K562 (cell line): ENCODE measurements at regions not wholly inside any gene's neighbourhood (a gene's known extent, or its start where the extent isn't known, plus 50 kb on each side); places are given as distances from the start of the nearest gene placed in this dataset.

Experiments used
- BMI1 ChIP-seq: fragments of 150-350 bp; IDR thresholded peaks from 2 replicates; pipeline ENCODE4 v1.6.1; 2014; ENCODE audit warnings: low read length
- E2F3 ChIP-seq: fragments of 250-450 bp; sonication (Bioruptor Pico); IDR thresholded peaks from 2 replicates; pipeline ENCODE4 v1.4.0; 2020; ENCODE audit warnings: mild to moderate bottlenecking
- FOXJ3 ChIP-seq: sonication (generic); formaldehyde crosslinking; IDR thresholded peaks from 2 replicates; pipeline ENCODE4 v1.4.0; 2020; ENCODE audit warnings: mild to moderate bottlenecking, missing genetic modification reagents
- HDAC1 ChIP-seq, 2 experiments: fragments of 450-650 bp; IDR thresholded peaks; 2 replicates each; pipeline ENCODE4 v1.6.1; 2016 to 2017; ENCODE audit warnings: inconsistent platforms in 1 of 2, mild to moderate bottlenecking in 1 of 2, moderate library complexity in 1 of 2
- HDGF ChIP-seq: fragments of 450-650 bp; IDR thresholded peaks from 2 replicates; pipeline ENCODE4 v1.6.1; 2016
- KLF13 ChIP-seq: fragments of 450-650 bp; IDR thresholded peaks from 2 replicates; pipeline ENCODE4 v1.6.1; 2016; ENCODE audit warnings: missing genetic modification characterization, low read depth, mild to moderate bottlenecking, missing compliant biosample characterization, moderate library complexity, borderline replicate concordance
- MAFF ChIP-seq: IDR thresholded peaks from 2 replicates; pipeline ENCODE4 v1.6.1; 2012; ENCODE audit warnings: low read length, improper control_type of control experiment
- MXI1 ChIP-seq: IDR thresholded peaks from 2 replicates; pipeline ENCODE4 v1.6.1; 2011; ENCODE audit warnings: low read depth, mild to moderate bottlenecking, improper control_type of control experiment, low read length
- NR4A1 ChIP-seq, 2 experiments: fragments of 250-450 bp in 1 of 2; fragments of 450-650 bp in 1 of 2; sonication (Bioruptor Pico) in 1 of 2; IDR thresholded peaks; 2 replicates each; pipeline versions ENCODE4 v1.4.0 to v1.6.1; 2016 to 2020; ENCODE audit warnings: mild to moderate bottlenecking in 2 of 2, missing compliant biosample characterization in 1 of 2, missing genetic modification characterization in 1 of 2, moderate library complexity in 1 of 2
- PCBP2 ChIP-seq: fragments of 200-400 bp; formaldehyde crosslinking; IDR thresholded peaks from 2 replicates; pipeline ENCODE4 v1.6.1; 2018; ENCODE audit warnings: low read length, low read depth, mild to moderate bottlenecking, moderate library complexity; ENCODE audit not compliant: poor library complexity, severe bottlenecking
- POLR2AphosphoS2 ChIP-seq: IDR thresholded peaks from 2 replicates; pipeline ENCODE4 v1.6.1; 2012; ENCODE audit warnings: low read length, improper control_type of control experiment
- POLR2H ChIP-seq: IDR thresholded peaks from 2 replicates; pipeline ENCODE4 v1.6.1; 2016; ENCODE audit warnings: missing genetic modification characterization, low read depth, mild to moderate bottlenecking, control low read depth, missing compliant biosample characterization, moderate library complexity
- PTTG1 ChIP-seq: fragments of 450-650 bp; IDR thresholded peaks from 2 replicates; pipeline ENCODE4 v1.6.1; 2016; ENCODE audit warnings: low read depth, mild to moderate bottlenecking, missing genetic modification characterization, missing compliant biosample characterization
- SETDB1 ChIP-seq: IDR thresholded peaks from one replicate; pipeline ENCODE4 v1.6.1; 2012; ENCODE audit warnings: low read length, control low read depth, inconsistent platforms
- SMAD4 ChIP-seq: fragments of 250-450 bp; sonication (Bioruptor Pico); conservative IDR thresholded peaks from 2 replicates; pipeline ENCODE4 v1.8.0; 2021; ENCODE audit warnings: inconsistent platforms, mild to moderate bottlenecking, moderate library complexity
- ZNF197 ChIP-seq: fragments of 200-800 bp; sonication (Bioruptor generic); IDR thresholded peaks from 2 replicates; pipeline ENCODE4 v1.6.1; 2016; ENCODE audit warnings: low read depth, missing genetic modification characterization, missing compliant biosample characterization
- ZNF311 ChIP-seq: fragments of 250-450 bp; sonication (Bioruptor Pico); IDR thresholded peaks from 2 replicates; pipeline ENCODE4 v1.4.0; 2020; ENCODE audit warnings: mild to moderate bottlenecking, moderate library complexity
- ZNF561 ChIP-seq: fragments of 450-650 bp; formaldehyde crosslinking; conservative IDR thresholded peaks from 2 replicates; pipeline ENCODE4 v1.4.0; 2020; ENCODE audit warnings: mild to moderate bottlenecking, moderate library complexity
- ZNF644 ChIP-seq: fragments of 200-800 bp; sonication (Bioruptor generic); IDR thresholded peaks from 2 replicates; pipeline ENCODE4 v1.6.1; 2016; ENCODE audit warnings: low read depth, missing genetic modification characterization, missing compliant biosample characterization
- TF ChIP-seq, protein P1 (sequence below): fragments of 250-450 bp; sonication (Bioruptor Pico); IDR thresholded peaks from 2 replicates; pipeline ENCODE4 v1.8.0; 2021; ENCODE audit warnings: moderate library complexity, mild to moderate bottlenecking, inconsistent platforms
- TF ChIP-seq, protein P2 (sequence below): fragments of 450-650 bp; IDR thresholded peaks from 2 replicates; pipeline ENCODE4 v1.6.1; 2016
- TF ChIP-seq, protein P3 (sequence below): fragments of 450-650 bp; formaldehyde crosslinking; IDR thresholded peaks from 2 replicates; pipeline ENCODE4 v1.4.0; 2020; ENCODE audit warnings: mild to moderate bottlenecking, moderate library complexity
- TF ChIP-seq, protein P4 (sequence below): fragments of 450-650 bp; IDR thresholded peaks from 2 replicates; pipeline ENCODE4 v1.6.1; 2017; ENCODE audit warnings: mild to moderate bottlenecking, moderate library complexity
- TF ChIP-seq, protein P5 (sequence below): fragments of 450-650 bp; formaldehyde crosslinking; IDR thresholded peaks from 2 replicates; pipeline ENCODE4 v1.4.0; 2020; ENCODE audit warnings: mild to moderate bottlenecking

DNA sequence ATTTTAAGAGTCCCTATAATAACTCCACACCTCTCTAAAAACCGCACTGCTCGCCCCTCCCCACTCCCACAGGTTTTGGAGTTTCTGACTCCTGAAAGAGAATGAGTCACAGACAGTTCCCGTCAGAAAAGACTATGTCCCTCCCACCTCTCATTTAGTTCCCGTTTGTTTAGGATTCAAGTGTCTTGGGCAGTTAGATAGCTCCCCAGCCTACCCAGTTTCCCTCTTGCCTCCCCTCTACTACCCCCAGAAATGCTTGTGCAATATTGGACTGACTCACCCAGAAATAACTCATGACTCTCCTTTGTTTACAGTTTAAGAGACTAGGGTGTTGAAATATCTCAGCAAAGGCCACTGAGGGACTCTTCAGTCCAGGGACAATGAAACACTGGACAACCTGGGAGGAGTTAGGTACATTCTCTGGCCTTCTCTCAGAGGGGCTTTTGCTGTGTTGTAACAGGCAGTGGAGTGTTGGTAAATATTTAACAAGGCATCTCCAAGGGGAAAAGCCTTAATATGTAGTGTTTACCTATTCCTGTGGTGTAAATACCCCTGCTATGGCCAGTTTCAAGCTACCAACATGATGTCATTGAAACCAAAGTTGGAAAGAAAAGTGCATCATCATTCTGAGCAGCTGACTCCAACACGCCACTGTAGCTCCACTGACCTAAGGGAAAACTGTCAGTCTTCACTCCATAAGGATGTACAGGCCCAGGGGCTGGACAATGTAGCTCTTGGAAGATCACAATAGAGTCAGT, 96.1 kb upstream of the CHD2 start (continued):
- TF ChIP-seq ZNF197 (CRISPR knock-in tag) (no peak; the same call in 1 of the 2 replicates), HDGF (no peak), MAFF (peak; percentile 2; the same call in 1 of the 2 replicates), KLF13 (tag) (no peak; the same call in 1 of the 2 replicates), ZNF311 (CRISPR knock-in tag) (no peak), FOXJ3 (CRISPR knock-in tag) (no peak), ZNF644 (no peak; the same call in 1 of the 2 replicates), E2F3 (CRISPR knock-in tag) (no peak), ZNF561 (CRISPR knock-in tag) (no peak), SETDB1 (no peak), POLR2H (tag) (peak; percentile 80), SMAD4 (CRISPR knock-in tag) (peak; percentile 92), BMI1 (no peak), PTTG1 (tag) (no peak; the same call in 1 of the 2 replicates), HDAC1 (IDR thresholded peaks at IDR 0.05) (peak in 1 of 2 experiments; percentile 68; a peak in 3 of 4 replicates), NR4A1 (CRISPR knock-in tag; IDR thresholded peaks at IDR 0.05) (no peak), NR4A1 (tag; IDR thresholded peaks at IDR 0.05) (no peak), POLR2AphosphoS2 (no peak), MXI1 (no peak), PCBP2 (no peak)
- TF ChIP-seq, protein P1, sequence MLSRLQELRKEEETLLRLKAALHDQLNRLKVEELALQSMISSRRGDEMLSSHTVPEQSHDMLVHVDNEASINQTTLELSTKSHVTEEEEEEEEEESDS, result no peak
- TF ChIP-seq, protein P2, sequence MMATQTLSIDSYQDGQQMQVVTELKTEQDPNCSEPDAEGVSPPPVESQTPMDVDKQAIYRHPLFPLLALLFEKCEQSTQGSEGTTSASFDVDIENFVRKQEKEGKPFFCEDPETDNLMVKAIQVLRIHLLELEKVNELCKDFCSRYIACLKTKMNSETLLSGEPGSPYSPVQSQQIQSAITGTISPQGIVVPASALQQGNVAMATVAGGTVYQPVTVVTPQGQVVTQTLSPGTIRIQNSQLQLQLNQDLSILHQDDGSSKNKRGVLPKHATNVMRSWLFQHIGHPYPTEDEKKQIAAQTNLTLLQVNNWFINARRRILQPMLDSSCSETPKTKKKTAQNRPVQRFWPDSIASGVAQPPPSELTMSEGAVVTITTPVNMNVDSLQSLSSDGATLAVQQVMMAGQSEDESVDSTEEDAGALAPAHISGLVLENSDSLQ, result peak; percentile 77
- TF ChIP-seq, protein P3, sequence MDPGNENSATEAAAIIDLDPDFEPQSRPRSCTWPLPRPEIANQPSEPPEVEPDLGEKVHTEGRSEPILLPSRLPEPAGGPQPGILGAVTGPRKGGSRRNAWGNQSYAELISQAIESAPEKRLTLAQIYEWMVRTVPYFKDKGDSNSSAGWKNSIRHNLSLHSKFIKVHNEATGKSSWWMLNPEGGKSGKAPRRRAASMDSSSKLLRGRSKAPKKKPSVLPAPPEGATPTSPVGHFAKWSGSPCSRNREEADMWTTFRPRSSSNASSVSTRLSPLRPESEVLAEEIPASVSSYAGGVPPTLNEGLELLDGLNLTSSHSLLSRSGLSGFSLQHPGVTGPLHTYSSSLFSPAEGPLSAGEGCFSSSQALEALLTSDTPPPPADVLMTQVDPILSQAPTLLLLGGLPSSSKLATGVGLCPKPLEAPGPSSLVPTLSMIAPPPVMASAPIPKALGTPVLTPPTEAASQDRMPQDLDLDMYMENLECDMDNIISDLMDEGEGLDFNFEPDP (CRISPR knock-in tag), result no peak
- TF ChIP-seq, protein P4, sequence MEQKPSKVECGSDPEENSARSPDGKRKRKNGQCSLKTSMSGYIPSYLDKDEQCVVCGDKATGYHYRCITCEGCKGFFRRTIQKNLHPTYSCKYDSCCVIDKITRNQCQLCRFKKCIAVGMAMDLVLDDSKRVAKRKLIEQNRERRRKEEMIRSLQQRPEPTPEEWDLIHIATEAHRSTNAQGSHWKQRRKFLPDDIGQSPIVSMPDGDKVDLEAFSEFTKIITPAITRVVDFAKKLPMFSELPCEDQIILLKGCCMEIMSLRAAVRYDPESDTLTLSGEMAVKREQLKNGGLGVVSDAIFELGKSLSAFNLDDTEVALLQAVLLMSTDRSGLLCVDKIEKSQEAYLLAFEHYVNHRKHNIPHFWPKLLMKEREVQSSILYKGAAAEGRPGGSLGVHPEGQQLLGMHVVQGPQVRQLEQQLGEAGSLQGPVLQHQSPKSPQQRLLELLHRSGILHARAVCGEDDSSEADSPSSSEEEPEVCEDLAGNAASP, result no peak
- TF ChIP-seq, protein P5, sequence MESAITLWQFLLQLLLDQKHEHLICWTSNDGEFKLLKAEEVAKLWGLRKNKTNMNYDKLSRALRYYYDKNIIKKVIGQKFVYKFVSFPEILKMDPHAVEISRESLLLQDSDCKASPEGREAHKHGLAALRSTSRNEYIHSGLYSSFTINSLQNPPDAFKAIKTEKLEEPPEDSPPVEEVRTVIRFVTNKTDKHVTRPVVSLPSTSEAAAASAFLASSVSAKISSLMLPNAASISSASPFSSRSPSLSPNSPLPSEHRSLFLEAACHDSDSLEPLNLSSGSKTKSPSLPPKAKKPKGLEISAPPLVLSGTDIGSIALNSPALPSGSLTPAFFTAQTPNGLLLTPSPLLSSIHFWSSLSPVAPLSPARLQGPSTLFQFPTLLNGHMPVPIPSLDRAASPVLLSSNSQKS (CRISPR knock-in tag), result no peak
